Peyer's patch (tissue), 4 donors: ENCODE measurements at regions not wholly inside any gene's neighbourhood (a gene's known extent, or its start where the extent isn't known, plus 50 kb on each side); places are given as distances from the start of the nearest gene placed in this dataset.

Experiments
- POLR2A ChIP-seq, 2 donors: fragments of 450-650 bp; IDR thresholded peaks; one replicate each; pipeline ENCODE4 v1.5.1; 2017; ENCODE audit warnings: antibody characterized with exemption in 2 of 2, mild to moderate bottlenecking in 2 of 2, moderate library complexity in 2 of 2
- TF ChIP-seq, protein P1 (sequence below), 6 experiments: fragments of 450-650 bp in 4 of 6; fragments of 200-600 bp in 2 of 6; sonication (generic) in 1 of 6; IDR thresholded peaks; one replicate each; pipeline ENCODE4 v1.5.1; 2017 to 2019; ENCODE audit warnings: antibody characterized with exemption in 6 of 6, mild to moderate bottlenecking in 3 of 6, moderate library complexity in 1 of 6

DNA sequence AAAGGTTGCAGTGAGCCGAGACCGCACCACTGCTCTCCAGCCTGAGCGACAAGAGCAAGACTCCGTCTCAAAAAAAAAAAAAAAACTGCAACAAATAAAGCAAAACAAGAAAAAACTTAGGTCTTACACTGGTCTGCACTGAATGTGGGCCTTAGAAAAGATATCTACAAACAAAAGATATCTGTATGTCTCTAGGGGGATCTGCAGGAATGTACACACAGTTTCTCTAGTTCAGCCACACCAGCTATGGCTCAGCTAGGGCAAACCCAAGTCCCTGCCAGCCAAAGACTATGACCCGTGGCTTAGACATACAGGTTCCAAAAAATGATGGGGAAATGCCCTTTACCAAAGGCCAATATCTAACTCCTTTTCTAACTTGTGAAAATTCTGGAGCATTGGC, 202.4 kb upstream of the KAZN start:
- TF ChIP-seq POLR2A (IDR thresholded peaks at IDR 0.05) = no peak
- TF ChIP-seq, protein P1, sequence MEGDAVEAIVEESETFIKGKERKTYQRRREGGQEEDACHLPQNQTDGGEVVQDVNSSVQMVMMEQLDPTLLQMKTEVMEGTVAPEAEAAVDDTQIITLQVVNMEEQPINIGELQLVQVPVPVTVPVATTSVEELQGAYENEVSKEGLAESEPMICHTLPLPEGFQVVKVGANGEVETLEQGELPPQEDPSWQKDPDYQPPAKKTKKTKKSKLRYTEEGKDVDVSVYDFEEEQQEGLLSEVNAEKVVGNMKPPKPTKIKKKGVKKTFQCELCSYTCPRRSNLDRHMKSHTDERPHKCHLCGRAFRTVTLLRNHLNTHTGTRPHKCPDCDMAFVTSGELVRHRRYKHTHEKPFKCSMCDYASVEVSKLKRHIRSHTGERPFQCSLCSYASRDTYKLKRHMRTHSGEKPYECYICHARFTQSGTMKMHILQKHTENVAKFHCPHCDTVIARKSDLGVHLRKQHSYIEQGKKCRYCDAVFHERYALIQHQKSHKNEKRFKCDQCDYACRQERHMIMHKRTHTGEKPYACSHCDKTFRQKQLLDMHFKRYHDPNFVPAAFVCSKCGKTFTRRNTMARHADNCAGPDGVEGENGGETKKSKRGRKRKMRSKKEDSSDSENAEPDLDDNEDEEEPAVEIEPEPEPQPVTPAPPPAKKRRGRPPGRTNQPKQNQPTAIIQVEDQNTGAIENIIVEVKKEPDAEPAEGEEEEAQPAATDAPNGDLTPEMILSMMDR (IDR thresholded peaks at IDR 0.05) = no peak
